ENCODE measurements at regions not wholly inside any gene's neighbourhood (a gene's known extent, or its start where the extent isn't known, plus 50 kb on each side); places are given as distances from the start of the nearest gene placed in this dataset.

GRCh38 chr5:162990063-162990462 is 447.3 kb upstream of the CCNG1 start:
- H3K27me3 ChIP-seq: no peaks in the 10 kb centered on the region

GRCh38 chr5:162990856-162991497 is 446.4 kb upstream of the CCNG1 start:
- intact Hi-C loops (cut with DNase I; ENCODE audit: low total_unique reads): no loop called here
- TF ChIP-seq CTCF (IDR thresholded peaks at IDR 0.05) (no peak), POLR2A (IDR thresholded peaks at IDR 0.05) (no peak), POLR2AphosphoS5 (IDR thresholded peaks at IDR 0.05) (no peak)

More at GRCh38 chr5:162990063-162990462, 447.3 kb upstream of the CCNG1 start:
- H3K36me3 ChIP-seq: no peaks in the 10 kb centered on the region
- H3K4me1 ChIP-seq: no peaks in the 10 kb centered on the region
- intact Hi-C loops (cut with DNase I; ENCODE audit: low total_unique reads): no loop called here
- no peak overlapping the region for H3K27ac ChIP-seq
- H3K9me3 ChIP-seq: no peaks in the 10 kb centered on the region
- no peak for TF ChIP-seq CTCF (IDR thresholded peaks at IDR 0.05)
- TF ChIP-seq POLR2AphosphoS5 (IDR thresholded peaks at IDR 0.05): no peak
- TF ChIP-seq POLR2A (IDR thresholded peaks at IDR 0.05): no peak
- DNase-seq (ENCODE audit: low spot score in 2 of 2): no peak
- H3K4me3 ChIP-seq: no peak overlapping the region

GRCh38 chr5:162995568-162995967 is 441.8 kb upstream of the CCNG1 start:
- H3K27me3 ChIP-seq: no peaks in the 10 kb centered on the region
- H3K27ac ChIP-seq: no peak overlapping the region
- TF ChIP-seq POLR2A (IDR thresholded peaks at IDR 0.05): no peak
- TF ChIP-seq POLR2AphosphoS5 (IDR thresholded peaks at IDR 0.05): no peak
- no peak for TF ChIP-seq CTCF (IDR thresholded peaks at IDR 0.05)
- H3K4me1 ChIP-seq: no peaks in the 10 kb centered on the region
- no peak for DNase-seq (ENCODE audit: low spot score in 2 of 2)
- H3K36me3 ChIP-seq: peaks cover 5% of the 10 kb centered on the region
- no peaks in the 10 kb centered on the region for H3K9me3 ChIP-seq
- no peak overlapping the region for H3K4me3 ChIP-seq
- intact Hi-C loops (cut with DNase I; ENCODE audit: low total_unique reads): no loop called here

More at GRCh38 chr5:162990856-162991497, 446.4 kb upstream of the CCNG1 start:
- no peak overlapping the region for H3K27ac ChIP-seq
- no peak for DNase-seq (ENCODE audit: low spot score in 2 of 2)
- H3K4me1 ChIP-seq: no peaks in the 10 kb centered on the region
- H3K9me3 ChIP-seq: no peaks in the 10 kb centered on the region
- no peak overlapping the region for H3K4me3 ChIP-seq
- H3K36me3 ChIP-seq: no peaks in the 10 kb centered on the region
- H3K27me3 ChIP-seq: no peaks in the 10 kb centered on the region

- intact Hi-C loops (cut with DNase I; ENCODE audit: low total_unique reads): no loop called here
- H3K9me3 ChIP-seq: no peaks in the 10 kb centered on the region
- TF ChIP-seq POLR2A (IDR thresholded peaks at IDR 0.05): no peak
- TF ChIP-seq CTCF (IDR thresholded peaks at IDR 0.05): no peak
- TF ChIP-seq POLR2AphosphoS5 (IDR thresholded peaks at IDR 0.05): no peak
- no peak for DNase-seq (ENCODE audit: low spot score in 2 of 2)
- no peaks in the 10 kb centered on the region for H3K4me1 ChIP-seq
- no peaks in the 10 kb centered on the region for H3K27me3 ChIP-seq
- peaks cover 5% of the 10 kb centered on the region for H3K36me3 ChIP-seq
- H3K27ac ChIP-seq: no peak overlapping the region
- no peak overlapping the region for H3K4me3 ChIP-seq
Measured at GRCh38 chr5:162996053-162996452, 441.3 kb upstream of the CCNG1 start.

GRCh38 chr5:163005949-163006348 is 431.4 kb upstream of the CCNG1 start:
- Histone ChIP-seq H3K4me3 (no peak overlapping the region), H3K27me3 (no peaks in the 10 kb centered on the region), H3K4me1 (no peaks in the 10 kb centered on the region), H3K27ac (no peak overlapping the region), H3K9me3 (no peaks in the 10 kb centered on the region), H3K36me3 (no peaks in the 10 kb centered on the region)
- no peak for DNase-seq (ENCODE audit: low spot score in 2 of 2)
- TF ChIP-seq CTCF (IDR thresholded peaks at IDR 0.05): no peak
- TF ChIP-seq POLR2AphosphoS5 (IDR thresholded peaks at IDR 0.05): no peak
- no peak for TF ChIP-seq POLR2A (IDR thresholded peaks at IDR 0.05)
- intact Hi-C loops (cut with DNase I; ENCODE audit: low total_unique reads): loop anchor here (10.0 kb wide), 1 partner anchor 519 kb away; no protein-coding TSS in a partner anchor

Data from breast epithelium (tissue), 4 donors.